Colonic mucosa (tissue), 4 donors: ENCODE measurements at regions not wholly inside any gene's neighbourhood (a gene's known extent, or its start where the extent isn't known, plus 50 kb on each side); places are given as distances from the start of the nearest gene placed in this dataset.

Experiments
- DNase-seq: peaks from one replicate; pipeline ENCODE4 v3.0.0-alpha.2; 2020
- H3K27ac ChIP-seq: fragments of 200-600 bp; one replicate; pipeline ENCODE4 v1.8.0; 2021
- H3K27me3 ChIP-seq: fragments of 200-600 bp; one replicate; pipeline ENCODE4 v1.8.0; 2021
- H3K36me3 ChIP-seq: fragments of 200-600 bp; one replicate; pipeline ENCODE4 v1.8.0; 2021
- H3K4me1 ChIP-seq: fragments of 200-600 bp; one replicate; pipeline ENCODE4 v1.8.0; 2021; ENCODE audit warnings: mild to moderate bottlenecking
- H3K4me3 ChIP-seq: fragments of 200-600 bp; one replicate; pipeline ENCODE4 v1.8.0; 2021
- H3K9ac ChIP-seq, 2 donors: one replicate each; pipeline ENCODE4 v1.7.0; 2013; ENCODE audit warnings: control low read depth in 2 of 2, low read depth in 2 of 2, low read length in 2 of 2
- H3K9me3 ChIP-seq: fragments of 200-600 bp; one replicate; pipeline ENCODE4 v1.8.0; 2021
- intact Hi-C: fragments of 100-400 bp; cut with DNase I; formaldehyde crosslinking; loops from one replicate; pipeline ENCODE4 v1.14.1; 2022
- TF ChIP-seq, protein P1 (sequence below): fragments of 200-600 bp; IDR thresholded peaks from one replicate; pipeline ENCODE4 v1.8.0; 2022; ENCODE audit warnings: antibody characterized with exemption, mild to moderate bottlenecking
- donor health status: healthy.
- donor health status: DM: no; HTN: no; CAD: no.
- donor health status: DM: no; HTN: no; CAD: no.

DNA sequence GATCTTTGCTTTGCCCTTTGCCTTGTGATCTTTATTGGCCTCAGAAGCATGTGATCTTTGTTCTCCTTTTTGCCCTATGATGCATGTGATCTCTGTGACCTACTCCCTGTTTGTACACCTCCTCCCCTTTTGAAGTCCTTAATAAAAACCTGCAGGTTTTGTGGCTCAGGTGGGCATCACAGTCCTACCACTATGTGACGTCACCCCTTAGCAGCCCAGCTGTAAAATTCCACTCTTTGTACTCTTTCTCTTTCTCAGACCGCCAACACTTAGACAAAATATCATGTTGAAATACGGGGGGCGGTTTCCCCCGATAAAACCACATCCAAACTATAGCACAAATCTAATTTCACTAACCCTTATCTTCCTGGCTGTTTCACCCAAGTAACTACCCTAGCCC lies 76.7 kb upstream of the RAPGEF4 start:
- intact Hi-C loops: no loop called here
- DNase-seq: no peak
- no peaks in the 10 kb centered on the region for H3K4me1 ChIP-seq
- H3K9me3 ChIP-seq: no peaks in the 10 kb centered on the region
- no peak overlapping the region for H3K27ac ChIP-seq
- TF ChIP-seq, protein P1, sequence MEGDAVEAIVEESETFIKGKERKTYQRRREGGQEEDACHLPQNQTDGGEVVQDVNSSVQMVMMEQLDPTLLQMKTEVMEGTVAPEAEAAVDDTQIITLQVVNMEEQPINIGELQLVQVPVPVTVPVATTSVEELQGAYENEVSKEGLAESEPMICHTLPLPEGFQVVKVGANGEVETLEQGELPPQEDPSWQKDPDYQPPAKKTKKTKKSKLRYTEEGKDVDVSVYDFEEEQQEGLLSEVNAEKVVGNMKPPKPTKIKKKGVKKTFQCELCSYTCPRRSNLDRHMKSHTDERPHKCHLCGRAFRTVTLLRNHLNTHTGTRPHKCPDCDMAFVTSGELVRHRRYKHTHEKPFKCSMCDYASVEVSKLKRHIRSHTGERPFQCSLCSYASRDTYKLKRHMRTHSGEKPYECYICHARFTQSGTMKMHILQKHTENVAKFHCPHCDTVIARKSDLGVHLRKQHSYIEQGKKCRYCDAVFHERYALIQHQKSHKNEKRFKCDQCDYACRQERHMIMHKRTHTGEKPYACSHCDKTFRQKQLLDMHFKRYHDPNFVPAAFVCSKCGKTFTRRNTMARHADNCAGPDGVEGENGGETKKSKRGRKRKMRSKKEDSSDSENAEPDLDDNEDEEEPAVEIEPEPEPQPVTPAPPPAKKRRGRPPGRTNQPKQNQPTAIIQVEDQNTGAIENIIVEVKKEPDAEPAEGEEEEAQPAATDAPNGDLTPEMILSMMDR: no peak
- no peak overlapping the region for H3K9ac ChIP-seq
- H3K36me3 ChIP-seq: no peaks in the 10 kb centered on the region
- no peak overlapping the region for H3K4me3 ChIP-seq
- H3K27me3 ChIP-seq: no peaks in the 10 kb centered on the region

DNA sequence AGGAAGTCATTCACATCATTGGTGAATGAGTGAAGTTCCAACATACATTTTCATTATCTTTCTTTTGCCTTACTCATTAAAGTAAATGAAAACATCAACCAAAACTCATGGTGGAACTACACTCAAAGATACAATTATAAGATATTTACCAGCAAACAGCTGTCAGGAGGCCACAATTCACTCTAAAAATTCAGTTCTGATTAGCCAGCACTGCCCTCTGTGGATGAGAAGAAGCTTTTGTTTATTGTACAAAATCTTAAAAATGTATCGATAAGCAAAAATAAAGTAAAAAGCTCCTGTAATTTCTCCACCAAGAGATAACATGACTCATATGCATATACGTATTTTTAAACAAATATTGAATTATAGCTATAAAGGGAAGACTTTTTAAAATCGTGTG lies 73.5 kb upstream of the RAPGEF4 start:
- H3K9ac ChIP-seq: no peak overlapping the region
- no peak for DNase-seq
- no peaks in the 10 kb centered on the region for H3K27me3 ChIP-seq
- H3K27ac ChIP-seq: no peak overlapping the region
- H3K9me3 ChIP-seq: no peaks in the 10 kb centered on the region
- H3K4me3 ChIP-seq: no peak overlapping the region
- intact Hi-C loops: no loop called here
- no peaks in the 10 kb centered on the region for H3K36me3 ChIP-seq
- no peaks in the 10 kb centered on the region for H3K4me1 ChIP-seq
- TF ChIP-seq, protein P1: no peak

DNA sequence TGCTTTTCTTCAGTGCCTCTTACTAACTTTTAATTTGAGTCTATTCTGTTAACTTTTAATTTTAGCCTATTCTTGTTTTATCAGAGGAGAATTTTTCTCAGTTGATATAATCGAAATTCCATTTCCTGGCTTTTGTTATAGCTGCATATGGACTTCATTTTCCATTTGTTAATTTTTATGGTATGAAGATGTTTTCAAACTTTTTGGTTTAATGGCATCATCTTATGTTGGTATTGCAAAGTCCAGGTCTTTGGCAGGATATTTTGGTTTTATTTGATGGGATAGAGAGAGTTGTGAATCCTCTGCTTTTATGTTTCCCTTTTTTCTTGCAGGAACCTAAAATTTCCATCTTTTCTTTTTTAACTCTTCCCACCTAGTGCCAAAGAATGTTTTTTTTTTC lies 70.9 kb upstream of the RAPGEF4 start:
- H3K4me3 ChIP-seq: no peak overlapping the region
- no peaks in the 10 kb centered on the region for H3K36me3 ChIP-seq
- intact Hi-C loops: no loop called here
- no peaks in the 10 kb centered on the region for H3K9me3 ChIP-seq
- H3K4me1 ChIP-seq: no peaks in the 10 kb centered on the region
- TF ChIP-seq, protein P1: no peak
- no peak for DNase-seq
- no peak overlapping the region for H3K27ac ChIP-seq
- H3K27me3 ChIP-seq: no peaks in the 10 kb centered on the region
- H3K9ac ChIP-seq: no peak overlapping the region

DNA sequence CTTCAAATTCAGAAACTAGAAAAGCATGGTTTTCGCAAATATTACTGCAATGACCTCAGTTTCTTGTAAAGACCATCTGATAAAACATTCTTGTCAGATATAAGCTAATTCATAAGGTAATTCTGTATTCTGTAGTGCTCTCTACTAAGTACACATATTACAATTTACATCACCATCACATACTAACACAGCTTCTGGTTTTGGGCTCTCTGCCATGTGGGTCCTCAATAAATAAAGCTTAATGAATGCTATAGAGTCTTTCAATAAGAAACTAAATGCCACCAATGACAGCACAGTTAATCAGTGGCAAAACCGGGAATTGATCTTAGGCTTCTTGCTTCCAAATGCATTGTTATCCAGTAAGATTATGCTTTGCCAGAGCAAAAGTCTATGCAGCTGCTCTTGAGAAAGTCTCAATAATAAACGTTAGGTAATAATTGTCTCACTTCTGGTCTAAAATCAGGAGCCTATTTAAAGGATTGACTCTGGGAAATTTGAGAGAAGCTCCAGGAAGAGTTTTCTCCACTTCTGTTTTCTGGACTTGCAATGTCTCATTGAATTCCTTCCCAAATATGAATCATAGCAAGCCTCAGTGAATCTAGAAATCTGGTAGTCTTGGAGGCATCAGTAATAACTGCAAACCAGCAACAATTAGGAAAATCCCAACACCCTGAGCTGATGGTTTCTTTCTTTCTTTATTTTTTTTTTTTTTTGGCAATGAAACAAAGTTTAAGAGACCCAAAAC lies 67.9 kb upstream of the RAPGEF4 start:
- TF ChIP-seq, protein P1: no peak
- no peaks in the 10 kb centered on the region for H3K9me3 ChIP-seq
- DNase-seq: no peak
- H3K4me1 ChIP-seq: no peaks in the 10 kb centered on the region
- intact Hi-C loops: no loop called here
- no peak overlapping the region for H3K27ac ChIP-seq
- no peaks in the 10 kb centered on the region for H3K27me3 ChIP-seq
- H3K36me3 ChIP-seq: no peaks in the 10 kb centered on the region
- no peak overlapping the region for H3K4me3 ChIP-seq
- no peak overlapping the region for H3K9ac ChIP-seq

DNA sequence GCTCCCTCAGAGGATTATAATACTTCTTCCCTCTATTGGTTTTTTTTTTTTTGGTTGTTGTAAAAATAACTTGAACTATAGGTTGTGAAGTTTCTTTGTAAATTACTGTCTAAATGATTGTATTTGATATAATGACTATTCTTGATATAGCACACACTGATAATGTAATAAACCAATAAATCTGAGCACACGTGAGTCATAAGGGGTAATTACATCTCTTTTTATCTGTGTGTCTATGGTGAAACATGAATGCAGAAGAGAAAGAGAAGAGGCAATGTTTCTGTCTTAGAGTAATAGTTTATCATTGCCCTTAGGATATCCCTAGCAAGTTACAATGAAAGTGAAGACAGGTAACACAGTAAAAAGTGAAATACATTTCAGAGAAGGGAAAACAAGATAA lies 64.1 kb upstream of the RAPGEF4 start:
- H3K4me3 ChIP-seq: no peak overlapping the region
- H3K9ac ChIP-seq: no peak overlapping the region
- TF ChIP-seq, protein P1: no peak
- DNase-seq: no peak
- H3K9me3 ChIP-seq: no peaks in the 10 kb centered on the region
- H3K36me3 ChIP-seq: no peaks in the 10 kb centered on the region
- intact Hi-C loops: no loop called here
- H3K27ac ChIP-seq: no peak overlapping the region
- H3K27me3 ChIP-seq: no peaks in the 10 kb centered on the region
- no peaks in the 10 kb centered on the region for H3K4me1 ChIP-seq
